Adrenal gland (tissue), 5 donors: ENCODE measurements at regions not wholly inside any gene's neighbourhood (a gene's known extent, or its start where the extent isn't known, plus 50 kb on each side); places are given as distances from the start of the nearest gene placed in this dataset.

ENCODE experiments used
- POLR2A ChIP-seq, 2 donors: fragments of 450-650 bp; IDR thresholded peaks; one replicate each; pipeline ENCODE4 v1.6.1; 2017; ENCODE audit warnings: antibody characterized with exemption in 2 of 2, mild to moderate bottlenecking in 2 of 2, moderate library complexity in 1 of 2
- TF ChIP-seq, protein P1 (sequence below), 6 experiments: fragments of 450-650 bp in 4 of 6; fragments of 200-600 bp in 2 of 6; sonication (generic) in 1 of 6; IDR thresholded peaks; 1 replicate in 5 of 6; 2 replicates in 1 of 6; pipeline versions ENCODE4 v1.5.1 to v1.8.0; 2016 to 2021; ENCODE audit warnings: antibody characterized with exemption in 6 of 6, mild to moderate bottlenecking in 2 of 6, moderate library complexity in 1 of 6
- donor health status: DM: no; HTN: no; CAD: no.

DNA sequence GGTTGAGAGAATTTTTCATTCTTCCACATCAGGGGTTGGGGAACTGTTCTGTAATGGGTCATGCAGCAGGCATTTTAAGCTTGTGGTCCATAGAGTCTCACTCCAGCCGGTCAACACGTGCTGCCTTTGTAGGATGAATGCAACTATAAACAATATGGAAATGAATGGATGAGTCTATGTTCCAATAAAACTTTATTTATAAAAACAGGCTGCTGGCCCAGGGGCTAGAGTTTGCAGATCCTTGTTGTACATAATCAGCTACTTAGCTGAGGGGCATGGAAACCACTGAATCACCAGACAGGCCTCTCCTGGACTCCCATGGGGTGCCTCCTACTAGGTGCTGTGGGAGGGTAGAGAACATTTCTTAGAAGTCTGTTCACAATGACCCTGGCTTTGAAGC is 243.4 kb downstream of the BMP7 start:
- TF ChIP-seq, protein P1, sequence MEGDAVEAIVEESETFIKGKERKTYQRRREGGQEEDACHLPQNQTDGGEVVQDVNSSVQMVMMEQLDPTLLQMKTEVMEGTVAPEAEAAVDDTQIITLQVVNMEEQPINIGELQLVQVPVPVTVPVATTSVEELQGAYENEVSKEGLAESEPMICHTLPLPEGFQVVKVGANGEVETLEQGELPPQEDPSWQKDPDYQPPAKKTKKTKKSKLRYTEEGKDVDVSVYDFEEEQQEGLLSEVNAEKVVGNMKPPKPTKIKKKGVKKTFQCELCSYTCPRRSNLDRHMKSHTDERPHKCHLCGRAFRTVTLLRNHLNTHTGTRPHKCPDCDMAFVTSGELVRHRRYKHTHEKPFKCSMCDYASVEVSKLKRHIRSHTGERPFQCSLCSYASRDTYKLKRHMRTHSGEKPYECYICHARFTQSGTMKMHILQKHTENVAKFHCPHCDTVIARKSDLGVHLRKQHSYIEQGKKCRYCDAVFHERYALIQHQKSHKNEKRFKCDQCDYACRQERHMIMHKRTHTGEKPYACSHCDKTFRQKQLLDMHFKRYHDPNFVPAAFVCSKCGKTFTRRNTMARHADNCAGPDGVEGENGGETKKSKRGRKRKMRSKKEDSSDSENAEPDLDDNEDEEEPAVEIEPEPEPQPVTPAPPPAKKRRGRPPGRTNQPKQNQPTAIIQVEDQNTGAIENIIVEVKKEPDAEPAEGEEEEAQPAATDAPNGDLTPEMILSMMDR (IDR thresholded peaks at IDR 0.05) = no peak
- TF ChIP-seq POLR2A (IDR thresholded peaks at IDR 0.05) = no peak
